Astrocyte (in vitro differentiated cells and primary cell): ENCODE measurements at regions not wholly inside any gene's neighbourhood (a gene's known extent, or its start where the extent isn't known, plus 50 kb on each side); places are given as distances from the start of the nearest gene placed in this dataset.

Experiments used
- EZH2 ChIP-seq: IDR thresholded peaks from 2 replicates; pipeline ENCODE4 v1.6.1; 2012; ENCODE audit warnings: mild to moderate bottlenecking, low read length, inconsistent platforms; ENCODE audit not compliant: insufficient read depth
- TF ChIP-seq, protein P1 (sequence below): IDR thresholded peaks from 2 replicates; pipeline ENCODE4 v1.5.1; 2011; ENCODE audit warnings: low read depth, mild to moderate bottlenecking, inconsistent platforms, low read length, moderate library complexity; ENCODE audit not compliant: insufficient read depth

GRCh38 chrX:130987241-130987640, 70.9 kb upstream of the ARHGAP36 start:
- TF ChIP-seq, protein P1, sequence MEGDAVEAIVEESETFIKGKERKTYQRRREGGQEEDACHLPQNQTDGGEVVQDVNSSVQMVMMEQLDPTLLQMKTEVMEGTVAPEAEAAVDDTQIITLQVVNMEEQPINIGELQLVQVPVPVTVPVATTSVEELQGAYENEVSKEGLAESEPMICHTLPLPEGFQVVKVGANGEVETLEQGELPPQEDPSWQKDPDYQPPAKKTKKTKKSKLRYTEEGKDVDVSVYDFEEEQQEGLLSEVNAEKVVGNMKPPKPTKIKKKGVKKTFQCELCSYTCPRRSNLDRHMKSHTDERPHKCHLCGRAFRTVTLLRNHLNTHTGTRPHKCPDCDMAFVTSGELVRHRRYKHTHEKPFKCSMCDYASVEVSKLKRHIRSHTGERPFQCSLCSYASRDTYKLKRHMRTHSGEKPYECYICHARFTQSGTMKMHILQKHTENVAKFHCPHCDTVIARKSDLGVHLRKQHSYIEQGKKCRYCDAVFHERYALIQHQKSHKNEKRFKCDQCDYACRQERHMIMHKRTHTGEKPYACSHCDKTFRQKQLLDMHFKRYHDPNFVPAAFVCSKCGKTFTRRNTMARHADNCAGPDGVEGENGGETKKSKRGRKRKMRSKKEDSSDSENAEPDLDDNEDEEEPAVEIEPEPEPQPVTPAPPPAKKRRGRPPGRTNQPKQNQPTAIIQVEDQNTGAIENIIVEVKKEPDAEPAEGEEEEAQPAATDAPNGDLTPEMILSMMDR, result no peak
- no peak for TF ChIP-seq EZH2
